Stimulated activated CD4-positive, alpha-beta T cell treated with anti-CD3 and anti-CD28 coated beads, Interleukin-4, amount 100 ng/mL, for 24 hours (primary cell): ENCODE measurements at regions not wholly inside any gene's neighbourhood (a gene's known extent, or its start where the extent isn't known, plus 50 kb on each side); places are given as distances from the start of the nearest gene placed in this dataset.
"Not testable (repeated sequence)": the region's sequence is repeated elsewhere in the genome, so short reads cannot be mapped to it uniquely, and the experiment has no call there.

ENCODE experiments used
- DNase-seq: peaks from one replicate; pipeline ENCODE4 v3.0.0-alpha.2; 2020

DNA sequence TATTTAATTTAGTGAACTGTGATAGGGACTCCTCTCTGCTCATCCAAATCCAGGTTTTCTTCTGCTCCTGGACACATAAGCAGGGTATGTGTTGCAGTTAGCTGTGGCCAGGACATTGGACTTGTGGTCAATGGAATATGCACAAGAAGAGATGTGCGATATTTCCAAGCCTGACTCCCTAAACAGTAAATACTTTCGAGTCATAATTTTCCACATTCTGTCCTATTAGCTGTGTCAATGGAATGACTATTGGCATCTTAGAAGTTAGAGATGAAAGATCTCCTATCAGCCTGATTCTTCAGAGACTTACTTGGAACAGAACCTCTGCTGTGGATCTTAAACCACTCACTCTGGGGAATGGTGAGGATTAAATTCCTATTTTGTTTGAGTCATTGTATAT is 771.0 kb downstream of the EFNB2 start:
- no peak for DNase-seq

DNA sequence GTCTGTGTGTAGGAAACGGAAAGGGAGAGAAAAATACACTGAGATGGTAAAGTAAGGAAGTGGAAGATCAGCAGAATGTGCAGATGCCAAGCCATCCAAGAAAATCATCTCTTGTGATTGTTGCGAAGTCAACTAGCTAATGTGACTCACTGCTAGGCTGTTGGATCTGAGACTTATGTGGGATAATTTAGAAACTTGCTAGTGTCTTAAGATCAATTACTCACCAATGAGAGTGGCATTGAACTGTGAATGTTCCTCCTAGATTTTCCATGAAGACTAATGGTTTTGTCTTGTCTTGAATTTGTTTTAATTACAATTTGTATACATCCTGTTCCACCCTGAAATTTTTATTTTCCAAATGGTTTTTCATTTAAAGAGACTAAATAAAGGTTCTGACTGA is 771.6 kb downstream of the EFNB2 start:
- no peak for DNase-seq

DNA sequence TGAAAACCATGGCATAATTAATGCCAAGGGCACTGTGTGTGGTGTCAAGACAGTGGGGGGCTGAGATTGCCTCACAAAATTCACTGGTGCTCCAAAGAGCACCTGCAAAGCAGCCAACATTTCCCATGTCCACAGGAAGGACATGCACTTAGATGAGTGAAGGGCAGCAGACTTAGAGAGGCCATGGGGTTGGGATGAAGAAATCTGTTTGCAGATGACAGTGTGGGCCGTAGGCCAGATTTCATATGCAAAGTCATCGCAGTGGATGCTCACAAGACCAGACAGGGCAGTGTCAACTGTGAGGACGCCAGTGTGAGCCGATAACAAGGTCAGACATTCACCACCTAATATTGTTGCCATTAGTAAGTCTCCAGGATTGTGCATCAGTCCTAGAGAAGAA is 773.4 kb downstream of the EFNB2 start:
- DNase-seq, result no peak

DNA sequence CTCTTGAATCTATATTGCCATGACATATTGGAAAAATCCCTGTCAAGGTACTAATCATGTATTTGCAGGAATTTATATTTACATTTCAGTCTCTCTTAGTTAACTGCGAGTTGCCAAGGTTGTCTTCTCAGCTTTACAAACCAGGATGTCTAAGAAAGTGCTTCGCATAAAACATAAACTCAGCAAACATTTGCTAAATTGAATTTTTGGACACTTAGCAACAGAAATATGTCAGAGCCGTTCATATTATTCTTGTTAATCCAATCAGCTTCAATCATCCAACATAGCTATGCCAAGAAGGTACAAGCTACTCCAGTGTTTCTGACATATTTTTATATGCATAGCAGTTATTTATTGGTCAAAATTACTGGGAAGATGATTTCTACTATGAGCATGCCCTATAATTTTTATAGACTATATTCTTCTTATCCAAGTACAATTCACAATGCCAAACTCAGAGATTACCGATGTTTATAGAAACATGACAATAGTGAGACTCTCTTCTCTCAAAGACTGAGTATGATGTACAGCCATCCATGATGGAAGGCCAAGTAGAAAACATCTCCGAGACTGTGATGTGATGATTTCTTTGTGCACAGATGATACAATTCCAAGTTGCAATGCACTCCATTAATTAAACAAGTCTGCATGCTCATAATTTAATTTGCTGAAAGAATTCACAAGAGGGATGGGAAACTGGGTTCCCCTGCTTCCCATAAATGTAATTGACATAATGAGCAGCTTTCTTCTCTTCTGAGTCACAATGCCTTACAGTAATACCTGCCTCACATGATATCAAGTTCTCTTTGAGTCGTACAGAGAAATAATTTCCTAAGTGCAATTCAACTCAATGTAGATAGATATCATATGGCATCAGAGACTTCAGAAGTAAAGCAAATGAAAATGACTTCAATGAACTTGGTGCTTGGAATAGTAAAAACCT is 776.3 kb downstream of the EFNB2 start:
- no peak for DNase-seq

DNA sequence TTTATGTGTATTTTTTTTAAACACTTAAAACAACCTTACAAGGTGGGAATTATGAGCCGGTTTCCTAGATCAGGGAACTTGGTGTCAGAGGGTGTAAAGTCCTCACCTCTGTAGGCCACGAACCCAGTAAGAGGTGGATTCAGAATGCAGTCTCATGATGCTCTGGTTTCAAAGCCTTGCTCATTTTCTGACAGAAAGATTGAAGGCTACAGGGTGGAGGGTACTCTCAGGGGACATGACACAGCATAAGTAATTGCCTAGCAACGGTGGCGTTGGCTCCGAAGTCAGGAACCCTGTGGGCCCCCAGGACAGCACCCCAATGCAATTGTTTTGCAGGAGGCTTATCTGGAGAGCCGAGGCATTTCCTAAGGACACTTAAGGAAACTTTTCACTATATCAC is 794.7 kb downstream of the EFNB2 start:
- no peak for DNase-seq

DNA sequence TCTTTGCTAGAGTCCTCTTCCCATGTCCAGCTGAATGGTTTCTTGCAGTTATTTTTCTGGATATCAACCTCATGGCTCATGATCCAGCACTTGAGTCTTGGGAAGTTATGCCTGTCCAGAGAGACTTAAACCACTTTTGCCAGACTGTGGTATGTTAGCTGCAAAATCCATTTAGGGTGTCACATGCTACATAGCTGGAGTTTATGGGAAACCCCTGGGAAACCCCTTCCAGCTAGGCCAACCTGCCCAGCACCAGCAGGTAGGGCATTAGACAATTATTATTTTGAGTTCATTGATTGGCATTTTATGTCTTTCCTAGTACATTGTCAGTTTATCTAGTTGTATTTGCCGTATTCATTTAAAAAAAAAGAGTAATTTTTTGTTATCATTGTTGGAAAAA is 797.8 kb downstream of the EFNB2 start:
- DNase-seq, result no peak

DNA sequence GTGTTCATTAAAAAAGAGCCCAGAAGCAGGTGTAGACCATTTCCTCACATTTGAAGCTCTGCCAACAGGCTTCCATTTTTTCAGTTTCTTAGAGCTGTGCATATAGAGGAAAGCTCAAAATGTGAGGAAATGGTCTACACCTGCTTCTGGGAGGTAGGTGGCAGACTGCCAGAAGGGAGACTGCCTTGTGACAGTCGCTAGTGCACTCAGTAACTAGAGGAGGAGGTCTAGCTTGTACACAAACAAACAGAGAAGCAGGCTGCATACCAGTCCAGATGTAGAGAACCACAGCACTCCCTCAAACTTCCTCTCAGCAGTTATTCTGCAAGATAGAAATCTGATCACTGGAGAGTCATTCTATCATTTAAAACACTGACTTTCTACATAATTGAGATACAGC is 800.2 kb downstream of the EFNB2 start:
- DNase-seq, result no peak

DNA sequence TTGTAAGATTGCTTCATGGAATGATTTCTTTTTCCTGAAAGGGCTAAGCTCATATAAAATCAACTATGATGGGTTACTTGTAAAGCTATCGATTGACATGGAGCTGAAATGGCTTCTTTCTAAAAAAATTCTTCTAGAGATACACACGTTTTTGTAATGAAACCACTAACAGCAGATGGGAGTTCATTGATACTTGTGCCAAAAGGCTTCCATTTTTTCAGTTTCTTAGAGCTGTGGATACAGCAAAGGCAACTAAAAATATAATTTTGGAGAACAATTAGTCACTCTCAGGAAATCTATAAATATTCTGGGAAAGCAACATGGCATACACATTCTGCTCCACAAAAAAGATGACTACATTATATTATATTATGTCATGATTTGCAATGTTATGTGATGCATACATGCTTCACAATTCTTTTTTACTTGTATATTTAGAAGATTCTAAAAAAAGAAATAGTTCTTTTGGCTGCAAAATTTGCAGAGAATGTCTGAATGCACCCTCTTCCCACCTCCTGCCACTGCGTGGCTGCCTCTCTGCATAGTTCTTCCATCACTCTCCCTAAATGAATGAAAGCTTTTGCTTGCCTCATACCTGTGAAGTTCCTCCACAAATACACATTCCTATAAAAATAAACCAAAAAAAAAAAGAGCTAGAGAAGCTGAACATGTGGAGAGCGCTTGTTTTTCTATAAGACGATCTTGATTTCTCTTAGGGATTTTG is 802.5 kb downstream of the EFNB2 start:
- DNase-seq, result no peak

DNA sequence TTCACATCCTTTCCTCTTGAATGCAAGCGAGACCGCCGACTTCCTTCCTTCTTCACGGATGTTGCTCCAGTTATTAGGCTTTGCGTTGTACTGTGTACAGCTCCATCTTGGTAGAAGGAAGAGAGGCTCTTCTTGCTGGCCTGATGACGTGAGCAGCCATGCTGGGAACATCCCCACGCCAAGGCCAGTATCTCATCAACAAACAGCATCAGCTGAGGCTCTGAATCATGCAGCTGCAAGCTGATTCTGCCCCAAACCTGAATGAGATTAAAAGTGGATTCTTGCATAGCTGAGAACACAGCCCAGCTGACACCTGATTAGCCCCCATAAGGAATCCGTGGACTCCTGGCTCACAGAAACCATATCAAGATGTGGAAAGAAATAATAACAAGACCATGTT is 809.6 kb downstream of the EFNB2 start:
- DNase-seq, result no peak

DNA sequence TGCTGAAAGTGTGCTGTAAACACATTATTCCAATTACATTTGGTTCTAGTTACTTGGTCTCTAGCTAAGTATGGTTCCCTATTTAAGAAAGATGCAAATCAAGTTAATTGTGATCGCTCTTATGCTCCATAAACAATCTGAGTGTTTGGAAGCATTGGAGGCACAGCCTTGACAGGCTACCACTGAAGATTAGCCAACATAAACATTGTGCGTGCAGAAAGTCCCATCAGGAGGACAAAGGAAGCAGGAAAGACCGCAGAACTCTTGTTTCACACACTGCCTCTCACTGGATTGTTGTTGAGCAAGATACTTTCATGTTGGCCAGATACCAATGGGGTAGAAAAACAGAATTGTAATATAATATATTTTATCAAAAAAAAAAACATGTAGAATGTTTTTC is 814.4 kb downstream of the EFNB2 start:
- DNase-seq, result no peak

DNA sequence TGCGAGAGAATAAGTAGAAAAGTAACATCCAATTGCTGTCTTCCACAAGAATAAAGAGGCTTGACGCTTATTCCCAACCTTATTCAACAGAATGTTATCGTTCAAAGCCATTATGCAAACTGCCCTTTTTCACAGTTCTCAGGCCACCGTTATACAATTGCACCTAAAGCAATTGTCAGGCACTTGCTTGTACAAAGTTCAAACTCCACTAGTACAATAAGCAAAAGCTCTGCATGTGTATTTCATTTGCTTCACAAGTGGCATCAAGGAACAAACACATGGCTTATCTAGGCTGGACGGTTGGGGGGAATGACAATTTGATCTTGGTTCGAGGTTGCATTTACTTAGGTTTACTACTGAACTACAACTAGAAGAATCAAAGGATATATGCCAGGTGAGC is 815.6 kb downstream of the EFNB2 start:
- DNase-seq, result no peak

DNA sequence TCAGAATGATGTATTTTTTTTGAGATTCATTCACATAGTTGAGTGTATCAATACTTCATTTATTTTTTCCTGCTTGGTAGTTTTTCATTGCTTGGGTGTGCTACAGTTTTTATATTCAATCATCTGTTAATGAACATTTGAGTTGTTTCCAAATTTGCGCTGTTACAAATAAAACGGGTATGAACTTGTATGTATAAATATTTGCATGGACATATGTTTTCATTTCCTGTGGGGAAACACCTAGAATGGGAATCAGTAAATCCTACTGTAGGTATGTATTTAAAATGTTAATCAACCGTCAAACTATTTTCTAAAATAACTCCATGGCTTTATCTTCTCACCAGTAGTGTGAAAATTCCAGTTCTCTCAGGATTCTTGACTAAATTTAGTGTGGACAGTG is 826.3 kb downstream of the EFNB2 start:
- DNase-seq, result no peak

DNA sequence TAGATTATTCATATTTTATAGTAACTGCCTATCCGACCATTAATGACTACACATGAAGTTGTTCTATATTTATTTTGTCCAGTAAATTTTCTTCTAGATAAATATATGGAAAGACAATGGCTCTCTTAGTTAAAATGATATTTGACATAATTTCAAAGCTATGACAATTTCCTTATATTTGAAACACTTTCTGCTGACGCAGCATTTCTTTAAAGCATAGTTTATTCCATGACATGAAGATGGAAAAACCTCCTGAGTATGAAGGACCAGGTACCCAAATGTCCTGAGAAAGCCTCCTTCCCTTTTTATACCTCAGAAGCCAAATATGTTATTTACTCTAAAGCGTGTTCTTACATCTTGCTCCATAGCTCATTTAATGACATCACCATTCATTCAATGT is 831.6 kb downstream of the EFNB2 start:
- no peak for DNase-seq

DNA sequence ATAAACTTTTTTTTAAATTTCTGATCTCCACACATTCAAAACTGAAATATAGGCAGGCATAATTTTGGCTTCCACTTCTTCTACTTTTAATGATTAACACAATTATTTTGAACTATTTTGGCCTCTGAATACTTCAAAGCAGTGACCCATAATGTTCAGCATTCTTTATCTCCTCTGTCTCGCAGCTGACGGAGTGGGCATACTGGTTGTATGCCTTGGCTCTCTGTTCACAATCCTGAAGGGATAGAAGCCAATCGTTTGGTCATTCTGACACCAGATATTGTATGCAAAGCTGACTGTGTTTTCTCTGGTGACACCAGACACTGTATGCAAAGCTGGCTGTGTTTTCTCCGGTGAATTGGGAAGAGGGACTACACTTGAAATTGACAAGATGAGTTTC is 833.0 kb downstream of the EFNB2 start:
- no peak for DNase-seq

DNA sequence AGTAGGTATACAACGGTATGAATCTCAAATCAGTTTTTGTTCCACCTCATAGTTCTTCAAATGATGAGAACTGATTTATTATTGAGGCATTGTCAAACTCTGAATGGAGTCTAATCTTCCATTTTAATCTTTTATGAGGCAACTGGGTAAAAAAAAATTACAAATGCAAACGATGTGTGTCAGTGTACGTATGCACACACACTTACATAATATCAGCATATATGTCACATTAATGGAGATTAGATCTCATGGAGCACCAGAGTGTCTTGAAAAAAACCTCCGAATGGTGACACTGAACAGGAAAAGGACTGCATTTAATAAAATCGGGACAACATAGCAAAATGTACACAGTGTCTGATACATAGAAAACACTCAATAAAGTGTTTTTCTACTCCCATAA is 842.7 kb downstream of the EFNB2 start:
- no peak for DNase-seq

DNA sequence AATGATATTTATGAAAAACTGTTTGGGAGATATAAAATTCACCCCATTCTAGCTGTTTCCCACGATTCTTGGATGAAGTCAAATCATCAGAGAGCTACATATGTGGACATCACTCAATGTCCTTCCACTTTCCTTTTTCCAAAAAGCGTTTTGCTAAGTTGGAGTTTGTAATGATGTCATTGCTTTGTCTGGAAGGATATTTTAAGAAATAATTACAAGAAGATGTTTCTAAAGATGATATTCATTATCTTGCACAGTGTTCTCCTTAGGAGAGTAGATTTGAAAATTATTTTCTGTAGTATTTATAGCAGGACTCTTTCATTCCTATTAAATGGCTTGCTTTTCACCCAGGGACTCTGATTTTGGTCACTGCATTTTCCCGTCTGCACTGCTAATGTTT is 851.2 kb downstream of the EFNB2 start:
- no peak for DNase-seq

DNA sequence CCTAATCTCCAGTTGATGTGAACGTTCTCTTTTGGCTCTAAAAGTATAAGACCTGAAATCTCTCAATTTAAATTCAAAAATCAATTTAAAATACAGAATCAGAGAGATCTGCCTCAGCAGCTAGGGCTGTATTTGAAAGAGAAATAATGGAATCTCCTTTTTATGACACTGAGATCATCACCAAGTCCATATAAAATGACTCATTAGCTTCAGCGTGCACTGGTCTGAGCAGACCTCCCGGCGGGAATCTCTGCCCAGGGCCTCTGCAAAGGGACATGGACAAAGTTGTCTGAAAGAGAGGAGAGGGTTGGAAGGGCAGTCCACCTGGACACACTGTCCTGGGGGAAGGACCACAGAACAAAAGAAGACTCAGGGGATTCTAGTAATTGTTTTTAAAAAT is 855.6 kb downstream of the EFNB2 start:
- DNase-seq, result no peak

DNA sequence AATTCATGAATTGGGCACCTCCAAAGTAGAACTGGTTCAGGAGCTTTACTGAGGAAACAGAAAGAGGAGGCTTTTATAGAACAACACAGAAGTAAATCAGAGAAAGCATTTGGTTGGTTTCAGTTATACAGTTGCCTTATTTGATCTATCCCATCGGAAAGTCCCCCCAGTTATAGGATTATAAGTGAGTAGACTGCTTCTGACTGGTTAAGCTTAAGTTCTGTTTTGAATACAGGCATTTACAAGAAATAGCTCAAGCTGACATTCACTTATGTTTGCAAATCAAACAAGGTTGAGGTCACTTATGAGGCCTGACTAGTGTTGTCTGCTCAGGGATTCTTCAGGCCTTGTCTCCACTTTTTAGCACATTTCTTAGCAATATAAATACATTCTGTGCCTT is 857.4 kb downstream of the EFNB2 start:
- DNase-seq, result no peak

DNA sequence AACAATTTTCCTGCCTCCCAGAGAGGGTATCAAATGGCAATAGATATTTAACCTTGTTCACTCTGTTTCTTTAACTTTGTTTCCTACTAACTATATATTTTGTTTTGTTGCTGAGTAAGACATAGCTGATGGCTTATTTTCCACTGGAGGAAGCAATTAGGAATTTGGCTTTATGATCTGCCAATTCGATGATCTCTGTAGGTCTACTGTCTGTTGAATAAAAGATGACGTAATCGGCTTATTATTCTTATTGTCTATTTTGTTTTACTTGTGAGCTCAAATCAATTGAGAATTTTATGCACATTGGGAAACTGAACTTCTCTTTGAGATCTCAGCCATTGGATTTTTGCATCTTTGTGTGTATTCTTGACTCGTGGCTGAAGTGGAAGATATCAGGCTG is 862.6 kb downstream of the EFNB2 start:
- DNase-seq, result no peak

DNA sequence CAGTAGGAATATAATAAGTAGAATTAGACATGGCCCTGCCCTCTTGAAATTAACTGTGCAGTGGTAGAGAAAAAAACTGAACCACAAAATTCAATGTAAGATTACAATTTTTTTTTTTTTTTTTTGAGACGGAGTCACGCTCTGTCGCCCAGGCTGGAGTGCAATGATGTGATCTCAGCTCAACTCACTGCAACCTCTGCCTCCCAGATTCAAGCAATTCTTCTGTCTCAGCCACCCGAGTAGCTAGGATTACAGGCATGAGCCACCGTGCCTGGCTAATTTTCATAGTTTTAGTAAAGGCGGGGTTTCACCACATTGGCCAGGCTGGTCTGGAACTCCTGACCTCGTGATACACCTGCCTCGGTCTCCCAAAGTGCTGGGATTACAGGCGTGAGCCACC is 864.3 kb downstream of the EFNB2 start:
- DNase-seq, result not testable (repeated sequence)

DNA sequence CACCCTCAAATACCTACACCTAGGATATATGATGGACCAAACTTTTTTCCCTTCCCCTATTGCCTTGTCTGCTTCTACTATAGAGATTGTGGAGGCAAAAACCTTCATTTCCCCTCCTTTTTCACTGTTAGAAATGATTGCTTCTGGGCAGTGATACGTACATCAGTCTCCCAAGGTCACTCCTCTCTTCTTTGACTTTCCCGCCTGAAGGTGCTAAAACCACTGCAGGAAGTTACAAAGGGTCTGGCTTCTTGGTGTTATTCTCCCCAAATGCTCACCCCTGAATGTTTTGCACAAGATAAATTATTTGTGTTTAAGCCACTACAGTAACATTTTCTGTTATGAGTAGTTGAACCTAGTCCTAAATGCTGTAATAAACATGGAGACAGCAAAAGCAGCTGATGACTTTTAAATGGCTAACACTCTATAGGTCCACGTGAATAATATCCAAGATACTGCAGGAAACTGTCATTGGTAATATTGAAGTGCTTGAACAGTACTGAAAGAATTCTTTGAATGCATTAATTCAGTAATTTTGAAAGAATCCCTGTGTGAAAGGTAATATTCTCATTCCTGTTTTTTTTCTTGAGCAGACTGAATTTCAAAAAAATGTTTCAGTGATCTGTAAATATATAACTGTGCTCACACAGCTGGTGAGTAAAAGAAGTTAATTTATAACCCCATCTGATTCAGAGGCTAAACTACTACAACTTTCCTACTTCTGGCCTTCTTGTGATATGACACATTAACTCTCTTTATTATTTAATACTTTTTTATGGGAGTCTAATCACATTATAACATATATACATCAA is 865.1 kb downstream of the EFNB2 start:
- no peak for DNase-seq

DNA sequence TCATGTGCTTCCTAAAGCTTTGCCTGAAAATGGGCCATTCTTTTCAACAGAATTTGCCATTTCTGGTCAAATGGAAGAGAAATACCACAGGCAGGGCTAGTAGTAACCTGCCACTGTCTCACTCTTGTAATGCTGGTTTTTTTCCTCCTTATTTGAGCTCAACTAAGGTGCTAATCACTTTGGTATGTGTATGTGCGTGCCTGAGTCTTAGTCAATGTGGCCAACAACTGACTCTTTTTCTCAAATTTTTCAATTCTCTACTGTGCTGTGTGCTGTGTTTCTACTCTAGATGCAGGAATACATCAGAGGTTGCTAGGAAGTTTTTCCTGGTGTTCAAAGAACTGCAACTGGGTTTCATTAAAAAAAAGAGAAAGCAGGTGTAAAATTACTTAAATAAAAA is 870.2 kb downstream of the EFNB2 start:
- no peak for DNase-seq

DNA sequence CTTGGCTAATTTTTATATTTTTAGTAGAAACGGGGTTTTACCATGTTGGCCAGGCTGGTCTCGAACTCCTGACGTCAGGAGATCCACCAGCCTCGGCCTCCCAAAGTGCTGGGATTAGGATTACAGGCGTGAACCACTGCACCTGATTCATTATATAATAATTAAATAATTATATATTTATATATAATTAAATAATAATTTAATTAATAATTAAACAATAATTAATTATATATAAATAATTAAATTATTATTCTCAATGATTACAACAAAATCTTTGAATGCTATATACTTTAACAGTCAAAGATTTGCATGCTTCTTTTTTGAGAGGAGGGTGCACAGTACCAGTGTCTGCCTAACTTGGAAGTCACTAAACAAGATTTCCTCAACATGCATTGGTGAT is 872.3 kb downstream of the EFNB2 start:
- DNase-seq, result no peak

DNA sequence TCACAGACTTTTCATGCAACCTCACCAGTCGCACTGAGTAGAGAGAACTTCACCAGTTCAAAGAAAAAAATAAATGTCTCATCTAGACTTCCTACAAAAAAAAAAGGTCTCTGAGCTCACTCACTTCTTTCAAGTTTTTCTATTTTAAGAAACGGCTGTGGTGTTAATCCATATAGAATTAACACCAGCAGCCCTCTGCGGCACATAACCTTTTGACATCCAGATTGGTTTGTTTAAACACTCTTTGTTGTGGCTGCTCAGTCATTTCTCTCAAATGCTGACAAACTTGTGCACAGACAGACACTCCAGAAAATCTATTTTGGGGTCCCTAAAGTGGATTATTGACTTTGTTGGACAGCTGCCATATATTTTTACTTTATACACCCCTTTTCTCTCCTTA is 874.9 kb downstream of the EFNB2 start:
- no peak for DNase-seq
